Stomach (tissue), 4 donors: ENCODE measurements at regions not wholly inside any gene's neighbourhood (a gene's known extent, or its start where the extent isn't known, plus 50 kb on each side); places are given as distances from the start of the nearest gene placed in this dataset.

Experiments
- EP300 ChIP-seq: sonication (generic); formaldehyde crosslinking; IDR thresholded peaks from one replicate; pipeline ENCODE4 v1.6.1; 2017; ENCODE audit warnings: antibody characterized with exemption
- POLR2A ChIP-seq, 4 donors: fragments of 450-650 bp; IDR thresholded peaks; one replicate each; pipeline ENCODE4 v1.6.1; 2016; ENCODE audit warnings: antibody characterized with exemption in 4 of 4, control low read depth in 2 of 4, mild to moderate bottlenecking in 1 of 4, moderate library complexity in 1 of 4
- POLR2AphosphoS5 ChIP-seq, 3 donors: sonication (generic); formaldehyde crosslinking; IDR thresholded peaks; one replicate each; pipeline ENCODE4 v1.6.1; 2016; ENCODE audit warnings: antibody characterized with exemption in 3 of 3
- TF ChIP-seq, protein P1 (sequence below), 7 experiments: fragments of 450-650 bp in 4 of 7; fragments of 200-600 bp in 3 of 7; sonication (generic) in 3 of 7; IDR thresholded peaks; one replicate each; pipeline ENCODE4 v1.5.1; 2016 to 2019; ENCODE audit warnings: antibody characterized with exemption in 7 of 7, control low read depth in 2 of 7, mild to moderate bottlenecking in 1 of 7

DNA sequence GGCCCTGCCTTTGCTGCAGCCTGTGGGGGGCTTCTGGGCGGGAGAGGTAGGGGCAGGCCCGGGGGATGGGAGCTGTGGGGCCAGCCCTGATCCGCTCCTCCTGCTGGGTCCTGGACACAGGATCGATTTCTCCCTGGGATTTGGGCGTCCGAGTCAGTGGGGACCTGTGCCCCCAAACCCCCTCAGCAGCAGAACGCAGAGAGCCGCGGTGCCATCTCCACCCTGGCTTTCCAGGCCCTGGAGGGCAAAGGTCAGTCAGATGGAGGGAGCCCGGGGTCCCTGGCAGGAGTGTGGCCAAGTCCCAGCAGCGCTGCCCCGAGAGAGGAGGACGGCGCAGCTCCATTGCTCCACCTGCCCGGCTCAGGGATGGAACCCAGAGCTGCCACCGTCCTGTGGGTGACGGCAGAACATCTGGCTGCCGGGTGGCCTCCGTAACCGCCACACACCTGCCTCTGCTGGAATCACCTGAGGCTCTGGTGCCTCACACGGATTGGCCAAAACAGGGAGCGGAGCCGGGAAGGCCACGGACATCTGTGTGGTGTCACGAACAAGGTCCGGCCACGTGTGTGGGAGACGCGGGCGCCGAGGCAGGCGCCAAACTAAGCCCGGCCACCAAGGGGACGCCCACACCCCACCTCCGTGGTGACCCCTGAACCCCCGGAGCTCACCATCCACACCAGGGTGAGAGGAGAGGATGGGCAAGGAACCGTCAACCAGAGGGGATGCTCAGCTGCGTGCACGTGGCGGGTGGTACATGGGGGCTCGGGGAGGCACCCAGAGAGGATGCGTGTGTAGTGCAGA is 80.3 kb upstream of the FBRSL1 start:
- TF ChIP-seq POLR2A (IDR thresholded peaks at IDR 0.05) (no peak), POLR2AphosphoS5 (IDR thresholded peaks at IDR 0.05) (no peak), EP300 (no peak)
- TF ChIP-seq, protein P1, sequence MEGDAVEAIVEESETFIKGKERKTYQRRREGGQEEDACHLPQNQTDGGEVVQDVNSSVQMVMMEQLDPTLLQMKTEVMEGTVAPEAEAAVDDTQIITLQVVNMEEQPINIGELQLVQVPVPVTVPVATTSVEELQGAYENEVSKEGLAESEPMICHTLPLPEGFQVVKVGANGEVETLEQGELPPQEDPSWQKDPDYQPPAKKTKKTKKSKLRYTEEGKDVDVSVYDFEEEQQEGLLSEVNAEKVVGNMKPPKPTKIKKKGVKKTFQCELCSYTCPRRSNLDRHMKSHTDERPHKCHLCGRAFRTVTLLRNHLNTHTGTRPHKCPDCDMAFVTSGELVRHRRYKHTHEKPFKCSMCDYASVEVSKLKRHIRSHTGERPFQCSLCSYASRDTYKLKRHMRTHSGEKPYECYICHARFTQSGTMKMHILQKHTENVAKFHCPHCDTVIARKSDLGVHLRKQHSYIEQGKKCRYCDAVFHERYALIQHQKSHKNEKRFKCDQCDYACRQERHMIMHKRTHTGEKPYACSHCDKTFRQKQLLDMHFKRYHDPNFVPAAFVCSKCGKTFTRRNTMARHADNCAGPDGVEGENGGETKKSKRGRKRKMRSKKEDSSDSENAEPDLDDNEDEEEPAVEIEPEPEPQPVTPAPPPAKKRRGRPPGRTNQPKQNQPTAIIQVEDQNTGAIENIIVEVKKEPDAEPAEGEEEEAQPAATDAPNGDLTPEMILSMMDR (IDR thresholded peaks at IDR 0.05), result no peak
